ENCODE measurements at regions not wholly inside any gene's neighbourhood (a gene's known extent, or its start where the extent isn't known, plus 50 kb on each side); places are given as distances from the start of the nearest gene placed in this dataset.

DNA sequence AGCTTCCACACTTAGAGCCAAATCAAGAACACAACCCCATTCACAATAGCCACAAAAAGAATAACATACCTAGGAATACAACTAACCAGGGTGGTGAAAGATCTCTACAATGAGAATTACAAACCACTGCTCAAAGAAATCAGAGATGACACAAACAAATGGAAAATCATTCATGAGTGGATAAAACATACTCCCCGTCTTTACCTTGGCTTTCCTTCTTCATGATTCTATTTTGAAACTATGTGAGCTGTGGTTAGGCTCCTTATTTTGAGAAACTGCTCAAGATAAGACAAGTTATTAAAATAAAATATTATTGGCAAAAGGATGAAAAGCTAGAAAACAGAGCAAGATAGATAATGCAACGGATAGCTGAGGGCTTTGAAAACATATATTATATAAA, 598.1 kb upstream of the FAT1 start:
- H3K27me3 ChIP-seq (ENCODE audit: control insufficient read depth in 1 of 2, insufficient read depth in 2 of 2, low read length in 1 of 2): no peaks in the 10 kb centered on the region
- H3K9me3 ChIP-seq (ENCODE audit: control insufficient read depth, low read length): no peaks in the 10 kb centered on the region
- H3K36me3 ChIP-seq (ENCODE audit: control insufficient read depth in 1 of 2, insufficient read depth in 2 of 2, low read length in 1 of 2): no peaks in the 10 kb centered on the region
- 5 to 7% methylated on average over 2 of the region's 2 CpGs for WGBS, 2 donors
- H3K27ac ChIP-seq (ENCODE audit: low read depth in 1 of 2, low read length in 2 of 2): no peak overlapping the region
- no peaks in the 10 kb centered on the region for H3K4me1 ChIP-seq (ENCODE audit: control insufficient read depth in 1 of 2, insufficient read depth in 2 of 2, low read length in 2 of 2)
- no peak for DNase-seq
- H3K4me3 ChIP-seq (ENCODE audit: low read length in 2 of 2): no peak overlapping the region
- no peak for ATAC-seq (ENCODE audit: low FRiP score)
- intact Hi-C loops (cut with DNase I): no loop called here

DNA sequence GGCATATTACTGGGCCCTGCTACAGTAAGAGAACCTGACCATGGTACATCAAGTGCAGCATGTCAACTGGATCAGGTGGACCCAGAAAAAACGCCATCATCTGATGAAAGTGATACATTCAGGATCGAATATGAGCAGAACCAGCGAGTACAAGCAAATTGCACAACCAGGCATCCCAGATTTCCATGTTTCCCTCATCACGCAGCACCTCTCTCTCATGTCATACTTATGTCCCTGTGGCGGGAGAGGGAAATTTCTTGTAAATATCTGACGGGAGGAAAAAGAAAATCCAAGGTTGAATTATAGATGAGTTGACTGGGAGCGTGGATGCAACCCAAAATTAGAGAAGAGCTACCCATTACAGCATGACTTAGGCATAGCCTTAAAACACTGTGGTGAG, 608.5 kb upstream of the FAT1 start:
- no peaks in the 10 kb centered on the region for H3K4me1 ChIP-seq (ENCODE audit: control insufficient read depth in 1 of 2, insufficient read depth in 2 of 2, low read length in 2 of 2)
- 93 to 94% methylated on average over 7 of the region's 7 CpGs for WGBS, 2 donors
- no peaks in the 10 kb centered on the region for H3K36me3 ChIP-seq (ENCODE audit: control insufficient read depth in 1 of 2, insufficient read depth in 2 of 2, low read length in 1 of 2)
- DNase-seq: no peak
- intact Hi-C loops (cut with DNase I): no loop called here
- no peaks in the 10 kb centered on the region for H3K27me3 ChIP-seq (ENCODE audit: control insufficient read depth in 1 of 2, insufficient read depth in 2 of 2, low read length in 1 of 2)
- no peaks in the 10 kb centered on the region for H3K9me3 ChIP-seq (ENCODE audit: control insufficient read depth, low read length)
- ATAC-seq (ENCODE audit: low FRiP score): no peak
- H3K4me3 ChIP-seq (ENCODE audit: low read length in 2 of 2): no peak overlapping the region
- H3K27ac ChIP-seq (ENCODE audit: low read depth in 1 of 2, low read length in 2 of 2): no peak overlapping the region

DNA sequence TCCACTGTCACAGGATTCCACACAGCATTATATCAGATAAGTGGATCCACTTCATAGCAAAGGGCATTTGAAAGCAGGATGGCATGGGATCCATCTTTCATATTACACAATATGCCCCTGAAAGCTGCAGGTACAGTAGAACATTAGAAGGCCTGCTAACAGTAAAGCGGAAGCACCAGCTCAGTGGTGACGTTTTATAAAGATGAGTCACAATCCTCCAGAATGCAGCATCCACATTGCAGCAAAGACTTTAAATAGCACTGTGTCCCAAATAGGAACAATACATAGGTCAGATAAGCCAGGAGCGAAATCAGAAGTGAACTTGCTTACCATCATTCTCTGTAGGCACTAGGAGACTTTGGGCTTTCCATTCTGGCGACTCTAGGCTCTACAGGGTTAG, 609.5 kb upstream of the FAT1 start:
- Histone ChIP-seq H3K9me3 (ENCODE audit: control insufficient read depth, low read length) (peaks cover 3% of the 10 kb centered on the region), H3K27ac (ENCODE audit: low read depth in 1 of 2, low read length in 2 of 2) (no peak overlapping the region), H3K36me3 (ENCODE audit: control insufficient read depth in 1 of 2, insufficient read depth in 2 of 2, low read length in 1 of 2) (no peaks in the 10 kb centered on the region), H3K27me3 (ENCODE audit: control insufficient read depth in 1 of 2, insufficient read depth in 2 of 2, low read length in 1 of 2) (no peaks in the 10 kb centered on the region), H3K4me3 (ENCODE audit: low read length in 2 of 2) (no peak overlapping the region), H3K4me1 (ENCODE audit: control insufficient read depth in 1 of 2, insufficient read depth in 2 of 2, low read length in 2 of 2) (no peaks in the 10 kb centered on the region)
- DNase-seq: no peak
- intact Hi-C loops (cut with DNase I): no loop called here
- WGBS, 2 donors: 92 to 97% methylated on average over 4 of the region's 4 CpGs
- no peak for ATAC-seq (ENCODE audit: low FRiP score)

DNA sequence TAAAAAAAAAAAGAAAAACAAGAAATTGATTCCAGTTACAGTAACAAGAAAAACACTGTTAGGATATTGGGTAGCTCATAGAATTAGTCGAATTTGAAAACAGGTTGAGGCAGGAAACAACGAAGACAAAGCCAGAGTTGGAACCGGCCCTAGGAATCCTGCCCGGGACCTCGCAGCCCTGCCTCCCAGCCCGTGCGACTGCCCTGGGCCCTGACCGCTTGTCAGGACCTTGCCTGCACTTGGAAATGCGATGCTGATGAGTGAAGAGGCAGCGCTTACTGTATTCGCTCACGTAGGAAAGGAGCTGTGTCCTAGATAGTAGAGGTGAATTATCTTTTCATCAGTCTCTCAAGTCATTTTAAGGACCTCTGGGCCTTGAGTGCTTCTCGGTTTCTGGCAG, 611.7 kb upstream of the FAT1 start:
- DNase-seq (no peak), ATAC-seq (ENCODE audit: low FRiP score) (no peak)
- no peaks in the 10 kb centered on the region for H3K36me3 ChIP-seq (ENCODE audit: control insufficient read depth in 1 of 2, insufficient read depth in 2 of 2, low read length in 1 of 2)
- no peak overlapping the region for H3K27ac ChIP-seq (ENCODE audit: low read depth in 1 of 2, low read length in 2 of 2)
- WGBS, 2 donors: 95 to 97% methylated on average over 13 of the region's 13 CpGs
- no peaks in the 10 kb centered on the region for H3K27me3 ChIP-seq (ENCODE audit: control insufficient read depth in 1 of 2, insufficient read depth in 2 of 2, low read length in 1 of 2)
- intact Hi-C loops (cut with DNase I): no loop called here
- H3K9me3 ChIP-seq (ENCODE audit: control insufficient read depth, low read length): peaks cover 3% of the 10 kb centered on the region
- no peak overlapping the region for H3K4me3 ChIP-seq (ENCODE audit: low read length in 2 of 2)
- H3K4me1 ChIP-seq (ENCODE audit: control insufficient read depth in 1 of 2, insufficient read depth in 2 of 2, low read length in 2 of 2): no peaks in the 10 kb centered on the region

DNA sequence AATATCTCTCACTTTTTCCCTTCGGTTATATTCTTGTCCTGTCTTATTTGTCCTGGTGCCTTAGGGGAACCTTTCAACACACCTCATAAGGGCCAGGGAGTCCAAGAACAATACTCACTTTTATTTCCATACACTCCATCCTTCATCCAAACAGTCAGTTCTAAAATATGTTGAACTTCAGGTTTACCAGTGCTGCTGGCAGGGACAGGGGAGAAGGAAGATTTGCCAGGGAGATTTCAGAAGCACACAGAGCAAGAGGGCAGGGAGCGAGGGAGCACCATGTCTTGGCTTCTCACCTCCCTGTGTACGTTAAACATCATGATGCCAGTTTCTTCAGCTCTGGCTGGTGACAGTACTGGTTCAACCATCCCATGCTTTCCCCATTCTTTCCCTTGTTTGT, 631.1 kb upstream of the FAT1 start:
- H3K27ac ChIP-seq (ENCODE audit: low read depth in 1 of 2, low read length in 2 of 2): no peak overlapping the region
- peaks cover 1% of the 10 kb centered on the region for H3K9me3 ChIP-seq (ENCODE audit: control insufficient read depth, low read length)
- 9 to 12% methylated on average over 3 of the region's 3 CpGs for WGBS, 2 donors
- ATAC-seq (ENCODE audit: low FRiP score): no peak
- H3K27me3 ChIP-seq (ENCODE audit: control insufficient read depth in 1 of 2, insufficient read depth in 2 of 2, low read length in 1 of 2): no peaks in the 10 kb centered on the region
- intact Hi-C loops (cut with DNase I): no loop called here
- H3K4me3 ChIP-seq (ENCODE audit: low read length in 2 of 2): no peak overlapping the region
- no peaks in the 10 kb centered on the region for H3K4me1 ChIP-seq (ENCODE audit: control insufficient read depth in 1 of 2, insufficient read depth in 2 of 2, low read length in 2 of 2)
- no peaks in the 10 kb centered on the region for H3K36me3 ChIP-seq (ENCODE audit: control insufficient read depth in 1 of 2, insufficient read depth in 2 of 2, low read length in 1 of 2)
- DNase-seq: no peak

DNA sequence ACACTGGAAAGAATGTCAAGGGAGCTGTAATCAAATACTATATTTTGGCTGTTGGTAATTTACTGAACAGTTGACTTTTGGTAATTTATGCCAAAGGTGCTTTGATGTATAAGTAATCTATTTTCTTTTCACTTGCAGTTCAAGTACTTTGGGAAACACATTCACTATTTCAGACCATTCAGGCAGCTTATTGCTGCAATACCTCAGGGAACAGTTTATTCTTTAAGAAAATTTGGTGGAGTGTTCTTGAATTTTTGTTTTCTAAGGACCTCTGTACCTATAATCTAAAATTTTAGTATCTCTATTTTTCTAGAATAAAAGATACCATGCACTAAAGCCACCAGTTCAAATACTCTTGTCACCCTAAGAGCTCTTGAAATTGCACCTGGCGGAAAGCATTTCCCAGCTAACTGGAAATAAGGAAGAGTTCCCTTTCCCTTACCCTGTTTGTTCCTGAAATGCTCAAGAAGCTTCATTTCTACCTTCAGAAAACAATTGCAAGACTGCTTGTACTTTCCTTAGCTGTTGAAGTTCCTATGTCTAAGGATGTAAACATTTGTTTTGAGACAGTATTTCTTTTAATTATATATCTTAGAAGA, 633.5 kb upstream of the FAT1 start:
- no peak overlapping the region for H3K4me3 ChIP-seq (ENCODE audit: low read length in 2 of 2)
- peaks cover 1% of the 10 kb centered on the region for H3K9me3 ChIP-seq (ENCODE audit: control insufficient read depth, low read length)
- intact Hi-C loops (cut with DNase I): no loop called here
- ATAC-seq (ENCODE audit: low FRiP score) (no peak), DNase-seq (no peak)
- no peak overlapping the region for H3K27ac ChIP-seq (ENCODE audit: low read depth in 1 of 2, low read length in 2 of 2)
- no peaks in the 10 kb centered on the region for H3K36me3 ChIP-seq (ENCODE audit: control insufficient read depth in 1 of 2, insufficient read depth in 2 of 2, low read length in 1 of 2)
- H3K27me3 ChIP-seq (ENCODE audit: control insufficient read depth in 1 of 2, insufficient read depth in 2 of 2, low read length in 1 of 2): no peaks in the 10 kb centered on the region
- H3K4me1 ChIP-seq (ENCODE audit: control insufficient read depth in 1 of 2, insufficient read depth in 2 of 2, low read length in 2 of 2): no peaks in the 10 kb centered on the region
- WGBS, 2 donors: 97 to 100% methylated on average over 1 of the region's 1 CpG

DNA sequence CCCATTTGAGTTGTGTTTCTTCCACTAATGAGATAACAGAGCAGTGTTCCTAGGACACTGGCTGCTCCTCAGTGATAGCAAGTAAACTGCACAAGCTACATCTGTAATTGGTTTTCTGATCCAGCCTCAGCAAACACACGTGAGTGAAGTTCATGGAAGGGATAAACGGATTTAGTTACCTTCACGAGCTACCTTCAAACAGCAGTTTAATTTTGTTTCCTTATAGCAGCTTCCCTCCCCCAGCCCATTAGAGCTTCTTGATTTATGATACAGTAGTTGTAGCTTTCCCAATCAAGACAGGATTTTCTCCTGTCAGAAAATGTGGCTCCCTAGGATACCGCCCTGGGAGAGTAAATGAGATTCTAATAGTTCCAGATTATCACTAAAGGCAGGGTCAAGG, 634.2 kb upstream of the FAT1 start:
- Histone ChIP-seq H3K27me3 (ENCODE audit: control insufficient read depth in 1 of 2, insufficient read depth in 2 of 2, low read length in 1 of 2) (no peaks in the 10 kb centered on the region), H3K9me3 (ENCODE audit: control insufficient read depth, low read length) (peaks cover 1% of the 10 kb centered on the region), H3K4me1 (ENCODE audit: control insufficient read depth in 1 of 2, insufficient read depth in 2 of 2, low read length in 2 of 2) (no peaks in the 10 kb centered on the region), H3K36me3 (ENCODE audit: control insufficient read depth in 1 of 2, insufficient read depth in 2 of 2, low read length in 1 of 2) (no peaks in the 10 kb centered on the region), H3K4me3 (ENCODE audit: low read length in 2 of 2) (no peak overlapping the region), H3K27ac (ENCODE audit: low read depth in 1 of 2, low read length in 2 of 2) (no peak overlapping the region)
- DNase-seq: no peak
- ATAC-seq (ENCODE audit: low FRiP score): no peak
- 95 to 97% methylated on average over 4 of the region's 4 CpGs for WGBS, 2 donors
- intact Hi-C loops (cut with DNase I): no loop called here

DNA sequence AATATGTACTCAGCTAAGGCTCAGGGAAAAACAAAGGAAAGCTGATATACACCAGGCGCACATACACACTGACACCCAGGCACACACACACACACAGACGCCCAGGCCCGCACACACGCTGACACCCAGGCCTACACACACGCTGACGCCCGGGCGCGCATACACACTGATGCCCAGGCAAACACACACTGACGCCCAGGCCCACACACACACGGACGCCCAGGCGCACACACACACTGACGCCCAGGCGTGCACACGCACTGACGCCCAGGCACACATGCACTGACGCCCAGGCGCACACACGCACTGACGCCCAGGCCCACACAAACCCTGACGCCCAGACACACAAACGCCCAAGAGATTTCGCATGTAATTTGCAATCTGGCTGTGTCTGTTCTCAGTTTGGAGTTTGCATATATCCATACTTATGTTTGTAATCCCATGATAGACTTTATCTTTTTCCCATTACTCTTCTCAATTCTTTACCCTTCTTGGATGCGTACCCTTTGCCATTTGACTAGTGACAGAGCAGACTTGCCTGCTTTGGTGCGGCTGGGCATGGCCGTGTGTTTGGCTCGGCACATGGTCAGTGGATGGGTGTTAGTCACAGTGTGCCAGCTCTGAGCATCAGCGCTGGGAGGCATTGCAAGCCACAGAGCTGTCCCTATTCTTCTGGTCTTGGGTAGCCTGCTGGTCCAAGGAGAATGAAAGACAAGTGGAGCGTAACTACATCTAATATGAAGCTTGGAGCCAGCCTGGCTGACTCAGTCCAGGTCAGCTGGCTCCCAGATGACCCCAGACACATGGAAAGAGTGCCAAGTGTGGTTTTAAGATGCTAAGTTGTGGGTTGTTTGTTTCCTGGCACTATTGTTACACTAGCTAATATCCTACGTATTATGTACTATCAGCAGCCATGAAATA, 632.4 kb upstream of the ZFP42 start:
- ATAC-seq (ENCODE audit: low FRiP score): no peak
- no peak for DNase-seq
- no peak overlapping the region for H3K27ac ChIP-seq (ENCODE audit: low read depth in 1 of 2, low read length in 2 of 2)
- intact Hi-C loops (cut with DNase I): no loop called here
- H3K4me1 ChIP-seq (ENCODE audit: control insufficient read depth in 1 of 2, insufficient read depth in 2 of 2, low read length in 2 of 2): no peaks in the 10 kb centered on the region
- H3K36me3 ChIP-seq (ENCODE audit: control insufficient read depth in 1 of 2, insufficient read depth in 2 of 2, low read length in 1 of 2): no peaks in the 10 kb centered on the region
- 97% methylated on average over 31 of the region's 31 CpGs for WGBS, 2 donors
- H3K4me3 ChIP-seq (ENCODE audit: low read length in 2 of 2): no peak overlapping the region
- no peaks in the 10 kb centered on the region for H3K27me3 ChIP-seq (ENCODE audit: control insufficient read depth in 1 of 2, insufficient read depth in 2 of 2, low read length in 1 of 2)
- H3K9me3 ChIP-seq (ENCODE audit: control insufficient read depth, low read length): peaks cover 1% of the 10 kb centered on the region

DNA sequence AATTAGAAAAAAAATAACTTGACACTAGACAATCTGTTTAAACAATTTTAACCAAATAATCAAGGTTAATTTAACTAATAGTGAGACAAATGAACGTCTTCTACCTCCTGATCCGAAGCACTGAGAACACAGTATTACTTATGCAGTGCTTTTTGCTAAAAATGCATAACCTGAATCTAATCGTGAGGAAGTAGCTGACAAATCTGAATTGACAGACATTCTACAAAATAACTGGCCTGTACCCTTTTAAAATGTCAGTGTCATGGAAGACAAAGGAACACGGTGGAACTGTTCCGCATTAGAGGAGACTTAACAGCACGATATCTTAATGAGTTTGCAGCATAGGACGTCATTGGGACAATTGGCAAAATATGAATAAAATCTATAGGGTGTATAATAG, 631.2 kb upstream of the ZFP42 start:
- no peaks in the 10 kb centered on the region for H3K9me3 ChIP-seq (ENCODE audit: control insufficient read depth, low read length)
- H3K36me3 ChIP-seq (ENCODE audit: control insufficient read depth in 1 of 2, insufficient read depth in 2 of 2, low read length in 1 of 2): no peaks in the 10 kb centered on the region
- no peak overlapping the region for H3K27ac ChIP-seq (ENCODE audit: low read depth in 1 of 2, low read length in 2 of 2)
- no peaks in the 10 kb centered on the region for H3K27me3 ChIP-seq (ENCODE audit: control insufficient read depth in 1 of 2, insufficient read depth in 2 of 2, low read length in 1 of 2)
- ATAC-seq (ENCODE audit: low FRiP score) (no peak), DNase-seq (no peak)
- intact Hi-C loops (cut with DNase I): no loop called here
- no peak overlapping the region for H3K4me3 ChIP-seq (ENCODE audit: low read length in 2 of 2)
- H3K4me1 ChIP-seq (ENCODE audit: control insufficient read depth in 1 of 2, insufficient read depth in 2 of 2, low read length in 2 of 2): no peaks in the 10 kb centered on the region
- WGBS, 2 donors: 97 to 98% methylated on average over 7 of the region's 7 CpGs

Measured in aorta (tissue), 5 donors.